ENCODE measurements at regions not wholly inside any gene's neighbourhood (a gene's known extent, or its start where the extent isn't known, plus 50 kb on each side); places are given as distances from the start of the nearest gene placed in this dataset.
"Not testable (repeated sequence)": the region's sequence is repeated elsewhere in the genome, so short reads cannot be mapped to it uniquely, and the experiment has no call there.

- DNase-seq (ENCODE audit: low read depth, low spot score) = no peak
Observed at GRCh38 chr2:22958308-22958707, 426.7 kb upstream of the KLHL29 start.

GRCh38 chr2:22967756-22968155, 417.2 kb upstream of the KLHL29 start:
- no peak for DNase-seq (ENCODE audit: low read depth, low spot score)

DNA sequence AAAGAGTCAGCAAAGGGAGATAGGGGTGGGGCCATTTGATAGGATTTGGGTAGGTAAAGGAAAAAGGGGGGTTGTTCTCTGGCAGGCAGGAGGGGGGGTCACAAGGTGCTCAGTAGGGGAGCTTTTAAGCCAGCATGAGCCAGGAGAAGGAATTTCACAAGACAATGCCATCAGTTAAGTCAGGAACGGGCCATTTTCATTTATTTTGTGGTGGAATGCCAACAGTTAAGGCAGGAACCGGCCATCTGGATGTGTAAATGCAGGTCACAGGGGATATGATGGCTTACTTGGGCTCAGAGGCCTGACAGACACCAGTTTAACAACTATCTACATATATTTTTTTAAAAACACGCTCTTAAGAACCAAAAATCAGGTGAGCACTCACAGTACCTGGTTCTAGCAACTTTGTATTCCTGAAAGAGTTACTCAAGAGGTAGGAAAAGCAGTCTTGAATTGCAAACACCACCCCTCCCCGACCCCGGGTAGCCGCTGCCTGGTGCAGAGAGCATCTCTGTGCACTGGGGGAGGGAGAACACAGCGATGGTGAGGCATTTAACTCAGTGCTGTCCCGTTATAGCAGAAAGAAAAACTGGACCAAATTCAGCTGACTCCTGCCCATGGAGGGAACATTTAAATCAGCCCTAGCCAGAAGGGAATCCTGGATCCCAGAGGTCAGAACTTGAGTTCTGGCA, 414.5 kb upstream of the KLHL29 start:
- no peak for DNase-seq (ENCODE audit: low read depth, low spot score)

GRCh38 chr2:22970991-22971390, 414.0 kb upstream of the KLHL29 start:
- DNase-seq (ENCODE audit: low read depth, low spot score) = no peak

- no peak for DNase-seq (ENCODE audit: low read depth, low spot score)
Observed at GRCh38 chr2:22981785-22982184, 403.2 kb upstream of the KLHL29 start.

GRCh38 chr2:22984152-22984551, 400.8 kb upstream of the KLHL29 start:
- DNase-seq (ENCODE audit: low read depth, low spot score) = not testable (repeated sequence)

DNA sequence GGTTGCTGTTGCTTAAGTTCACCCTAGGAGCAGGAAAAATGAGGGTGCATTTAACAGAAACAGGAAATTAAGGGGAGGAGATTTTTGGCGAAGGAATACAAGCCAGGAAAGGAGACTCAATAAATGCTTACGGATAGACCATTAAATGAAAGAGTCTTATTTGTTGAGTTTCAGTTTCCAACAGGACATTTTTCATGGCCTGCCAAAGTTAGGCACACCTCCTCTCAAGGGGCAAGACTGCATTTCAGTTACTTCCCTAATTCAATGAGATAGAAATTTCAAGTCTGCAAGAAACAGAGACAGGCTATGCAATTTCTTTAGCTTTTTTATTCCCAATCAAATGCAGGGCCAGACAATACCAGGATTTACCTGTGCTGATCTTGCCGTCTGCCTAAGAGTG, 394.7 kb upstream of the KLHL29 start:
- DNase-seq (ENCODE audit: low read depth, low spot score) = no peak

DNA sequence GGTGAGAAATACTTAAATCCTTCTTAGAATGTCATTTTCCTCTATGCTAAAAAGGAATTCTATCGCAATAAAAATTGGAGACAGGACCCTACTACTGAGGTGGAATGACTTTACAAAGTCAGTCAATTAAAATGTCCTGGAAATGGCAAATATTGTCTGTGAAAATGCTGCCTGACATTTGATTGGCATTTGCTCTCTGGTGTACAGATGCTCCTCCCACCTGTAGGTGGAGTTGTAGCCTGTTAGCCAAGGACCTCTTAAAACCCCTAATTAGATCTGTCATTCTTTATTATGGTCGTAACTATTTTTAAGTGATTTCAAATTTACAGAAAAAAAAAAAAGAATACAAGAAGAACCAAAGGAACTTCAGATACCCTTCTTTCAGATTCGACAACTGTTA, 393.1 kb upstream of the KLHL29 start:
- no peak for DNase-seq (ENCODE audit: low read depth, low spot score)

- DNase-seq (ENCODE audit: low read depth, low spot score) = no peak
Observed at GRCh38 chr2:22992441-22992840, 392.5 kb upstream of the KLHL29 start.

DNA sequence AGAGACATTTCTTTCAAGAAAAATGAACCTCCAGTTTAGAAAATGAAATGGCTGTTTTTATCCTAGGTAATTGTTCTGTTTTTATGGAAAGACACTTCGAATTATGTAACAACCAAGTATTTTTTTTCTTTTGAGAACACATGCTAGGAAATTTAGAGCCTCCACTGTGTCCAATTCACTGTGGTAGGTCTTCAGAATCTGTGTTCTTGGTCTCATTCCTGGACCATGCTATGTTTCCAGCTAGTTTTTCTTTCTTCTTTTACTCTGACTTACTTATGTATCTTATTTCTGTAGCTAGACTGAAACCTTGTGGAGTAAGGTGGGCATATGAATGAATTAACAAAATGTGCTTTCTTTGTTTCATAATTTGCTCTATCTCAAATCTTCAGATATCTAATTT, 391.7 kb upstream of the KLHL29 start:
- DNase-seq (ENCODE audit: low read depth, low spot score) = no peak

GRCh38 chr2:22995576-22995975, 389.4 kb upstream of the KLHL29 start:
- no peak for DNase-seq (ENCODE audit: low read depth, low spot score)

DNA sequence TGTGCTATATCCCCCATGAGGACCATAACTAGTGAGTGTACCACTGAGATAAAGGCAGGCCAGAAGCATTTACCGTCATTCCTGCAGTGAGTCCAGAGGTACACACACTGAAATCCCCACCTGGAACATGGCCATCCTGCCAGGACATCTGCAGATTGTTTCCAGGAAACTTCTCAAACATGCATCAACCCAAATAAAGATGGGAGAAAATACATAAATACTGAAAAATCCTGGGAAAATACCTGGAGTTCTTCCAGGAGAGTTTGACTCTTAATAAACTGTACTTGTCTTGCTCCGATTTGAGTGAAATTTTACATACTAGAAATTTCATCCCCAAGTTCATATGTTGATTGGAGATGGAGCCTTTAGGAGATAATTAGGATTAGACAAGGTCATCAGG, 388.1 kb upstream of the KLHL29 start:
- no peak for DNase-seq (ENCODE audit: low read depth, low spot score)

DNA sequence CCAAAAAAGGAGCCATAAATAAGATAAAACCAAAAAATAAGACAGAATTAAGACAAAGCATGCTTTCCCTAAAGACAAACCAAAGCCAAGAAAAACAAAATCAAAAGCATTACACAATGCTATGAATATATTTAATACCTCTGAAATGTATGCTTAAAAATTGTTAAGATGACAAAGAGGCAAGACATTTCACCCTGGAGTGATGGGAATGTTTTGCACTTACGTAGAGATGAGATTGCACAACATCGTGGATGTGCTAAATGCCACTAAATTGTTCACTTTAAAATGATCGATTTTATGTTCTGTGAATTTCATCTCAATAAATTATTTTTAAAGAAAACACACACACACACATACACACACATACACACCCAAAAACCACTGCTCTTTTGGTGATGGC, 386.6 kb upstream of the KLHL29 start:
- no peak for DNase-seq (ENCODE audit: low read depth, low spot score)

DNA sequence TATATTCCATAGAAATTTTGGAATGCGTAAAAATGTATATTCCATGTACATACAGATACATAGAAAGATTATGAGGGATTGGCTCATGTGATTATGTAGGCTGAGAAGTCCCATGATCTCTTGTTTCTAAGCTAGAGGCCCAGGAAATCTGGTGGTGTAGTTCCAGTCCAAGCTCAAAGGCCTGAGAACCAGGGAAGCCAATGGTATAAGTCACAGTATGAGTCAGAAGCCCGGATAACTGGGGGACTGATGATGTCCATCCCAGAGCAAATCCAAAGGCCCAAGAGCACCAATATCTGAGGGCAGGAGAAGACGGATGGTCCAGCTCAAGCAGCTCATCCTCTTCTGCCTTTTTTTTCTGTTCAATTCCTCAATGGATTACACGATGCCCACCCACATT, 385.0 kb upstream of the KLHL29 start:
- DNase-seq (ENCODE audit: low read depth, low spot score) = no peak

- no peak for DNase-seq (ENCODE audit: low read depth, low spot score)
Observed at GRCh38 chr2:23002234-23002633, 382.7 kb upstream of the KLHL29 start.

DNA sequence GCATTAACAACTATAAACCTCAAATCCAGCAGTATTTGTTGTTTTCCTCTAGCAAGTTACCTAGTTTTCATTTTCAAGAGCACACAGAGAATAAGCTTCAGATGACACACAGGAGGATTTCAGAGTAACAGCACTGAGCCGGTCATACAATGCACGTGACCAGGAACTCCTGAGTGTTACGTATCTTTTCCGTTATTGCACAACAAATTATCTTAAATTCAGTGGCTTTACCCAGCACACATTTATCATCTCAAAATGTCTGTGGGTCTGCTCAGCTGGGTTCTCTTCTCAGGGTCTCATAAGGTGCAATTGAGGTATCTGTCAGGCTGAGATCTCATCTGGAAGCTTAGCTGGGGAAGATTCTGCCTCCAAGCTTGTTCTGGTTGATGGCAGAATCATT, 379.5 kb upstream of the KLHL29 start:
- DNase-seq (ENCODE audit: low read depth, low spot score) = no peak

- no peak for DNase-seq (ENCODE audit: low read depth, low spot score)
Observed at GRCh38 chr2:23007631-23008235, 377.2 kb upstream of the KLHL29 start.

DNA sequence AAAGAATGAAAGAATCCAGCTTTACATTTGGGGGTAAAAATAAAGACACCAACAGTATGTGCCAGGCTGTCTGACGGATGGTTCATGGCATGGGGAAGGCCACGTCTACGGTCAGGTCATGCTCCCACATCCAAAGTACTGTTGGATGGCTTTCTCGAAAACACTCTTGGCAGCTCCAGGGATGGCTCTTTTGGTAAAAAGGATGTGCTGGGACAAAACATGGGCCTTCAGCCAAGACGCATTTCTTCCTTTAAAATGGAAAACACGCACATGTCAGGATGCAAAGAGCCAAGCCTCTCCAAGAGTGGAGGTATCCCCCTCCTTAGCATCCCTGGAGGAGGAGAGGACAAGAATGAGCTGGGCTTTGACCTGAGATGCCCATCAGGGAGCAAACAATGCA, 376.5 kb upstream of the KLHL29 start:
- no peak for DNase-seq (ENCODE audit: low read depth, low spot score)

DNA sequence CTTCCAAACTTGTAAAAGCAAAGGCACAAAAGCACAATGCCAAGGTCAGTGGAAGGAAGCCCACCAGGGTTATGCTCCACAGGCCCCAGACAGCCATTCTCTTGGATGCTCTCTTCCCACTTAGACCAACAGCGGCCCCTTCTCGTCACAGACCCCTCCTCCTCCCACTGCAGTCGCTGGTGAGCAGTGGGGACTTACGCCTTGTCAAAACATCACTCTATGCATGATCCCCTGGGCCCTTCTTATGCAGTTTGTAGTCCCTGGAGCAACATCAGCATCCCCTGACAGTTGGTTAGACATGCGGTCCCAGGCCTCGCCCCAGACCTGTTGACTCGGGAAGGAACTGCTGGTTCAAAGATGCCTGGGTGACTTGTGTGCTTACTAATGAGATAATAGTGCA, 376.0 kb upstream of the KLHL29 start:
- no peak for DNase-seq (ENCODE audit: low read depth, low spot score)

- DNase-seq (ENCODE audit: low read depth, low spot score) = no peak
Observed at GRCh38 chr2:23009545-23010149, 375.3 kb upstream of the KLHL29 start.

GRCh38 chr2:23012499-23012898, 372.5 kb upstream of the KLHL29 start:
- no peak for DNase-seq (ENCODE audit: low read depth, low spot score)

GRCh38 chr2:23015651-23016200, 369.3 kb upstream of the KLHL29 start:
- DNase-seq (ENCODE audit: low read depth, low spot score) = no peak

GRCh38 chr2:23019476-23019875, 365.5 kb upstream of the KLHL29 start:
- DNase-seq (ENCODE audit: low read depth, low spot score) = no peak

Data from iPS DF 19.7 (cell line).